Fibroblast of the conjunctiva (primary cell): ENCODE measurements at regions not wholly inside any gene's neighbourhood (a gene's known extent, or its start where the extent isn't known, plus 50 kb on each side); places are given as distances from the start of the nearest gene placed in this dataset.

Experiments used
- DNase-seq: peaks from one replicate; pipeline ENCODE4 v3.0.0-alpha.2; 2010; ENCODE audit warnings: low read depth

- no peak for DNase-seq
Observed at GRCh38 chr2:234676783-234677450, 180.0 kb upstream of the ARL4C start.

DNA sequence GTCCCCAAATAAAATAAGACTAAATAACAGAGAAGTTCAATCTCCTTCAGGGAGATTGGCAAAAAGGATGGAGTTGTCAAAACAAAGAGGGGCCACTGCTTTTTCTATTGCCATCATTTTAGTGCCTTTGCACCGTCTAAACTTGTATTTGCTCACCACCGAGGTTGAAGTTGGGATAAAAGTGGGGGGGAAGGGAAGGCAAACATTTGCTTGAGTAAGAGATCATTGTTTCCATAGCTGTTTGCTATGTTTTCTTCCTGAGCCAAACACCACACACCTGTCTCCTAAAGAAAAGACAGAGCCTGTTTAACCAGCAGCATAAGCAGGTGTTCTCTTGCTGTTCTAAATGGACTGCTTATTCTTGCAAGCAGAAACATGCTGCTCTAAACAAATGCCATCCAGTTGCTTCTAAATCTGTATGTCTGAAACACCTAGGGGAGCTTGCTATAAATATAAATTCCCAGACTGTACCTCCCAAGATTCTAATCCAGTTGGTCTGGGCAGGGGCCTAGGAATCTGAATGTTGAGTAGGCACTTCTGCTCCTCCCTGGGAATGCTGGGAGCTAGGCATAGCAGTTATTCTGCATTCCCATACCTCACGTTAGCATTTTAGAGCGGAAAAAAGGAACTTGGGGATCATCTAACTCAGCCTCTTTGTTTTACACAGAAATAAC lies 179.4 kb upstream of the ARL4C start:
- DNase-seq, result no peak

DNA sequence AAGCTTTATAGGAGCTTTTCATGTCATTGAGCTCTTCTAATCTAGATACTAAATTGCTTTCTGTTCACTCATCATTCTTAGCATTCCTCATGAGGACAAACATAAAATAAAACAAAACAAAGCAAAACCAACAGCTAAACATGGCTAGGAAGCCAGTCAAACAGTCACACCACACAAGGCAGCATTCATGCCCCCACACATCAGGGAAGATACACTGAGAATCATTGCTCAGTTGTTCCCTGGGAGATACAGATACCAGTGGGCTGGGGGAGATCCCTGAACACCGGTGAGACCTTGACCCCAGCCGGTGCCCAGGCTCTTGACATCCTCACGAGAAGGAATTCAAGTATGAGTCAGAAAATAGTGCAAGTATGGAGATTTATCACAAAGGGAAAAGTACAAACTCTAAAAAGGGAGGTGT lies 177.9 kb upstream of the ARL4C start:
- no peak for DNase-seq

GRCh38 chr2:234673961-234674759 lies 177.3 kb upstream of the ARL4C start:
- no peak for DNase-seq

DNA sequence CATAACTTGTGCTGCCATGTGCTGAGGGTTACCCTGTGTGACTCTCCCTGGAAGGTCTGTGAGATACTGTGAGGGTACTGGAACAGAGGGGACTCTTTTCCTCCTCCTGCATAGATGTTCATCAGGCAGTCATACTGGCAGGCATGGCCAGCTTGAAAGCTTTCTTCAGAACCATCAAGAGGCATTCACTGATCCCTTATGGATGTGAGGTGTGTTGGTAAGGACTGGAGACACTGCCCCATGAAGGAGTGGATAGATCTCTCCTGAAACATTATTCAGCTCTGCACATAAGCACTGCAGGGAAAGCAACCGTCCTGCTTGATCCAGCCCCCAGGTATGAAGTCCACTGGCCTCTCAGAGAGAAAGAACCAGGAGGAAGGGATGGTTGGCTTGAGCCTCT lies 176.6 kb upstream of the ARL4C start:
- DNase-seq, result no peak

DNA sequence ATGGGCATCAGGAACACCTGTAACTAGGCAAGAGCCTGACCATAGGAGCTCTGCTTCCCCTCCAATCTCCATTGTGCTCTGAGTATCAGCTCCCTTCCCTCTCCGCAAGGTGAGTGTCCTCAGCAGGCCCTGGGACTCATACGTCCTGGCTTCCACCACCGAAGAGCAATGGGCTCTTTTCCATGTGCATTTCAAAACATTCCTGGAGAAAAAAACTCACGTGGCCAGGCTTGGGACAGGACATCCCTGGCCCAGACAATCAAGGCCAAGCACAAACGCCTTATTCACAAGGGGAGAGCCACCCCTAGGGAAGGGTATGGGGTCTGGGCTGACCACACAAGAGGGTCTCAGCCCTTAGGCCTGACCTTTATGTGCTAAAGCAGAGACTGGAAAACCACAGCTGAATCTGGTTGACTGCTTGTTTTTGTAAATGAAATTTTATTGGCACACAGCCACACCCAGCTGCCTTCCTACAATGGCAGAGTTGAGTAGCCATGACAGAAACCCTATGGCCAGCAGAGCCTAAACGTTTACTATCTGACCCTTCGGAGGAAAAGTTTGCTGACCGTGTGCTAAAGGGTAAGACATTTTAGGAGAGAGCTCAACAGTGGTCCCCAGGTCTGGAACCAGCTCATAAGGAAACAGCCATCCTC lies 175.7 kb upstream of the ARL4C start:
- no peak for DNase-seq

DNA sequence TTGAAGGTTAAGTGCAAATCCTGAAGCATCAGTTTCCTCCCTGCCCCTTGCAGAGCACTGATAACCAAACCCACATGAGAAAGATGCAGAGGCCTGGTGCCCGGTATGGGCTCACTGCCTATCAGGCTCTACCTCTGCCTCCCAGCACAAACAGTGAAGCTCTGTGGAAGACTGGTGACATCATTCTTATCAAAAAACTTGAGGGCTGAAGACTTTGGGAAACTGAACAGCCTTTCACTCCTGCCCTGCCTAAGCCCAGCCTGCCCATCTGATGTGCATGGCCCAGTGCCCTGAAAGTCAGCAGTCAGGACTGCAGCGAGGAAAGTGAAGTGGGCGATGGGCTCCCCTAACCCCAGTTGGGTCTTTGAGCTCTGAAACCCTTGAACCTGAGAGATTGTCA lies 174.8 kb upstream of the ARL4C start:
- no peak for DNase-seq

DNA sequence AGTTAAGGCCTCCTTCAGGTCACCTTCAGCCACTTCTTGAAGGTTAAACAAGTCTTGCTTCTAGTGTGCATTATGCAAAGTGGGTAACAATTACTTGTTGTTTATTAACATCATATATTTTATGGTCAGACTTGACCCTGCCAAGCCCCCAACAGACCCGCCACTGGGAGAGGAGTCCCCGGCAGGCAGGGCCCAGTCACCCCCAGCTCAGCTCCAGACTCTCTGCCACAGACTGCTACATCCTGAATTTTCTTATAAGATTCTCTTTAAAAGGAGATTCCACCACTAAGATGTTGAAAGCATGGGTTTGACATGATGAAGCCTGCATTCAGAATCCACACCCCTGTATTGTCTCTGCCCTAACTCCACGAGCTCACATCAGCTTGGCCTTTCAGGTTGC lies 174.3 kb upstream of the ARL4C start:
- DNase-seq, result no peak

GRCh38 chr2:234670806-234671205 lies 173.9 kb upstream of the ARL4C start:
- no peak for DNase-seq

DNA sequence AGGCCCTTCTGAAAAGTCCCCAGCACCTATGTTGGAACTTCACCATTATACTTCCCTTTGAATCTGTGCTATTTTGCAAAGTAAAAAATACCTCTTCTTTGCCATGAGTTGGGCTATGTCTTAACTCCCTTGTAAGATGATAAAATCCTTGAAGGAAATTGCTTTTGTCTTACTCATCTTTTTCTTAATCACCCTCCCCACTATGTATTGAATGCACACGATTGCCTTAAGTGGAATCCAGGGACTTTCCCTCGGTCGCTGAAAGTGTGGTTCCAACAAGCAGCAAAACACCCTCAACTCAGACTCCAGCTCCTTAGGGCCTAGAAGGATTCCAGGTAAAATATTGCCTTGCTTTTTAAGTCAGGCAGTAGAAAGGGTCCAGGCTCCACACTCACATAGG lies 173.2 kb upstream of the ARL4C start:
- DNase-seq, result no peak

GRCh38 chr2:234669621-234670020 lies 172.7 kb upstream of the ARL4C start:
- DNase-seq, result no peak

- no peak for DNase-seq
Observed at GRCh38 chr2:234669001-234669400, 172.1 kb upstream of the ARL4C start.

DNA sequence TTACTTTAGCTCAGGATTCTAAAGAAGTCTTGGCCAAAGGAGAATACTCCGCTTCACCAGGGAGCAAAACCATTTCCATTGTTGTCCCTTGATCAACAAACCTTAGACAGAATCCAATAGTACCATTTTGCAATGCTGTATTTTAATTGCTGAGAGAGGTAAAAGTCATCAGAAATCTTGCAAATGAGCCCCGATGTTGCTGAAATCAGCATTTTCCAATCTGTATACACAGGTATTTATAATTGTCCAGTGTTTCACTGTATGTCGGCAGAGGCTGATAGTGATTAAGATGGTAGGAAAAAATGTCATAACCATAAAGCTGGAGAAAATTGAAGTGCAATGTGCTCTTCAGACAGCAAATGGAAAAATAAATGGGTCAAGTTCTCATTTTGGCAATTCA lies 170.0 kb upstream of the ARL4C start:
- DNase-seq, result no peak

GRCh38 chr2:234665304-234665703 lies 168.4 kb upstream of the ARL4C start:
- no peak for DNase-seq

DNA sequence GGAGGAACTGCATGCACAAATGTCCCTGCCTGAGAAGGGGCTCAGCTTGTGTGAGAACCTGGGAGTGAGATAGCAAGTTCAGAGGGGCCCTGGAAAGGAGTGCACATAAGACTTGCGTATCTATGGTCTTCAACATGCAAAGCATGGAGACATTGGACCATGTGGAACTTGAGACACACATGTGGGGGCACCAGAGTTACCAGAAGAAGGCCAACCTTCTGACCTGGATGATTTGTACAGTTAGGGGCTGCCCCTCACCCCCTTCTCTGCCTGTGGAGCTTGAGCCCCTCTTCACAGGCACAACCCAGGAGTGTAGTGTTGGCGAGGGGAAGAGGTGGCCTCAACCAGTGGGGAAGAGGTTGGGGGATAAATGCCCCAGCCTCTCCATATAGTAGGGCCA lies 165.0 kb upstream of the ARL4C start:
- DNase-seq, result no peak

GRCh38 chr2:234661175-234661574 lies 164.3 kb upstream of the ARL4C start:
- no peak for DNase-seq

DNA sequence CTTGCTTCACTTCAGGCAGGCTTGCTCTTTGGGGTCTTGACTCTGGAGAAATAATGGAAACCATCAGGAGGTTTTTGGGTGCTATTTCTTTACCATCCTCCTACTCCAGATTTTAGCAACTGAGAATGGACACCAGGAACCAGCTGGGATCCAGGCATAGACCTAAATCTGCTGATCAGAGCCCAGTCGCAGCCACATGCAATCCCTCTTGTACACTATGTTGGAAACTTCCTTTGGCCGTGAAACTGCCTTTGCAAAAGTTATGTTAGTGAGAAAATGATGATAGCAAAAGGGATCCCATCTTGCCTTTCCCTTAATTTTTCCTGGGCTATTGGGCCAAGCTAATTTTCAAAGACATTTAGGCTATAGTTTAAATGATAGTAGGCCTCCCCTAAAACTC lies 158.8 kb upstream of the ARL4C start:
- no peak for DNase-seq

DNA sequence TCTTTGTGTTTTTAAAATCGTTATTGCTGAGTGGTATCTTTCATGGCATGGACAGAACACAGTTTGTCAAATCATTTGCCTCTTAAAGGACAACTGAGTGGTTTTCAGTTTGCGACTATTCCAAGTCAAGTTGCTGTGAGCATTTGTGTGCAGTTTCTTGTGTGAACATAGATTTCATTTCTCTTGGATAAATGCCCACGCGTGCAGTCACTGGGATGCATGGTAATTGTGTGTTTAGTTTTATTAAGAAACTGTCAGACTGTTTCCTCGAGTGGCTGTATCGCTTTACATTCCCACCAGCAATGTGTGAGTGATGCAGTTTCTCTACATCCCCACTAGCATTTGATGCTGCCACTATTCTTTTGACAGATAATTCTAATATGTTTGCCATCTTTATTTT lies 154.0 kb upstream of the ARL4C start:
- no peak for DNase-seq

DNA sequence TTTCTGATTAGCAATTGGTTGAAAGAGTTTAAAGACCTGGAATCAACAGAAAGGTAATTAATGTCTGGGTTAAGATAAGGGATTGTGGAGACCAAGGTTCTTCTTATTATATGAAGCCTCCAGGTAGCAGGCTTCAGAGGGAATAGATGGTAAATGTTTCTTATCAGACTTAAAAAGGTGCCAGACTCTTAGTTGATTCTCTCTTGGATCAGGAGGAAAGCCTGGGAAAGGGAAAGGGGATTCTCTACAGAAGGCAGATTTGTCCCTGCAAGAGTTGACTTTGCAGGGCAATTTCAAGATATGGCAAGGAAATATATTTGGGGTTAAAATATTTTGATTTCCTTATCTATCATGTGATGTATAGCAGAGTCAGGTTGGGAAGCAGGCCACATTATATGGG lies 153.1 kb upstream of the ARL4C start:
- no peak for DNase-seq

DNA sequence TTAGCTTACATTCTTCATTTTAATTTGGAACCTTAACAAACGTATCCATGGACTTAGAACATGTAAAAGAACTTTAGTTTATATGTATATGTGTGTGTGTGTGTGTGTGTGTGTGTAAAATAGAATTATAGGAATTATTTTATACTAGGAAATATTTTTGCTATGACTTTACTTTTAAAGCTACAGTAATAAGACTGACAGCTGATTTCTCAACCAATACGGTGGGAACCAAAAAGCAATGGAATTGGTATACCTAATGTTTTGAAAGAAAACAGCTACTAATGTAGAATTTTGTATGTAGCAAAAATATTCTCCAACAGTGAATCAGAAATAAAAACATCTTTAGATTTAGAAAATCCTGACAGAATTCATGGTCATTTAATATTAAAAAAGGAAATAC lies 146.5 kb upstream of the ARL4C start:
- no peak for DNase-seq

DNA sequence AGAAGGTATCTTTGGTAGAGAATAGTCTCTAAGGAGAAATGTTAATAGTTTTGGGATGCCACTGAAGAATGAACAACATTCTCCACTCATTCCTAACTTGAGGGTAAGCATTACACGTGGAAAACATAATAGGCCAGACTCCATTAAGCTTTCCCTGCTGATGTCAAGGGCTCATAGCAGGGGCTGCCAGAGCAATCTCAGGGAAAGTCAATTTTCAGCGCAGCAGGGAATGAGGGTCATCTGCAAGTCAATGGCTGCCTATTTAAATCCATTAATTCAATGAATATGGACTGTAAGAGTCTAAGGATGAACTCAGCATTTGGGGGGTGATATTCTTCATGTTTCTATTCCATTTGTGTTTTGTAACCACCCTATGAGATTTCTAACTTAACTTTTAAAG lies 144.2 kb upstream of the ARL4C start:
- DNase-seq, result no peak

GRCh38 chr2:234640657-234641056 lies 143.8 kb upstream of the ARL4C start:
- DNase-seq, result no peak

DNA sequence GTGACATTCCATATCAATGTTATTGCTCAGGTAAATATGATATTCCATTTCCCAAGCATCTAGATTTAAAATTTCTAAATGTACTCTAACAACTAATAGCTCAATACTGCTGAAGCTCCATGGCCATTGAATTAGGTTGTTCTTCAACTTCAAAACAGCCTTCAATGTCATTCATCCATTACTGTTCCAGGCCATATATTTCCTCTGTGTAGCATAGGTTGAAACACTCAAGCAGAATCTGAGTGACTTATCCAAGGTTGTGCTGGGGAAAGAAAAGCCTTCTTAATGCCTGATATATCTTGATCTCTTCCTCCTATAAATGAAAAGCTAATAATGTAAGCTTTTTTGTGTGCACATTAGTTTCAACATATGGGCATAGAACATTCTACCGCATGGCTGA lies 142.1 kb upstream of the ARL4C start:
- no peak for DNase-seq
